PFSK-1 (cell line): ENCODE measurements at regions not wholly inside any gene's neighbourhood (a gene's known extent, or its start where the extent isn't known, plus 50 kb on each side); places are given as distances from the start of the nearest gene placed in this dataset.

ENCODE experiments used
- FOXP2 ChIP-seq: optimal IDR thresholded peaks from 2 replicates; pipeline ENCODE3; 2011; ENCODE audit warnings: borderline replicate concordance, control low read depth, inconsistent platforms; ENCODE audit not compliant: insufficient read depth; ENCODE audit errors: extremely low read length, extremely low read depth
- POLR2AphosphoS5 ChIP-seq: IDR thresholded peaks from 2 replicates; pipeline ENCODE4 v1.6.1; 2012; ENCODE audit warnings: low read depth, mild to moderate bottlenecking, control low read depth, low read length, moderate library complexity
- SIN3A ChIP-seq: IDR thresholded peaks from 2 replicates; pipeline ENCODE4 v1.6.1; 2012; ENCODE audit warnings: mild to moderate bottlenecking, low read length, moderate library complexity, borderline replicate concordance; ENCODE audit not compliant: insufficient read depth
- TAF1 ChIP-seq: IDR thresholded peaks from 2 replicates; pipeline ENCODE4 v1.6.1; 2012; ENCODE audit warnings: low read length, control low read depth, borderline replicate concordance; ENCODE audit not compliant: insufficient read depth
- TF ChIP-seq, protein P1 (sequence below), 2 experiments: IDR thresholded peaks; 2 replicates each; pipeline versions ENCODE4 v1.6.1 to v1.8.0; 2011 to 2012; ENCODE audit warnings: low read depth in 2 of 2, low read length in 2 of 2, control low read depth in 1 of 2, inconsistent platforms in 1 of 2, mild to moderate bottlenecking in 1 of 2, moderate library complexity in 1 of 2; ENCODE audit not compliant: insufficient read depth in 1 of 2

DNA sequence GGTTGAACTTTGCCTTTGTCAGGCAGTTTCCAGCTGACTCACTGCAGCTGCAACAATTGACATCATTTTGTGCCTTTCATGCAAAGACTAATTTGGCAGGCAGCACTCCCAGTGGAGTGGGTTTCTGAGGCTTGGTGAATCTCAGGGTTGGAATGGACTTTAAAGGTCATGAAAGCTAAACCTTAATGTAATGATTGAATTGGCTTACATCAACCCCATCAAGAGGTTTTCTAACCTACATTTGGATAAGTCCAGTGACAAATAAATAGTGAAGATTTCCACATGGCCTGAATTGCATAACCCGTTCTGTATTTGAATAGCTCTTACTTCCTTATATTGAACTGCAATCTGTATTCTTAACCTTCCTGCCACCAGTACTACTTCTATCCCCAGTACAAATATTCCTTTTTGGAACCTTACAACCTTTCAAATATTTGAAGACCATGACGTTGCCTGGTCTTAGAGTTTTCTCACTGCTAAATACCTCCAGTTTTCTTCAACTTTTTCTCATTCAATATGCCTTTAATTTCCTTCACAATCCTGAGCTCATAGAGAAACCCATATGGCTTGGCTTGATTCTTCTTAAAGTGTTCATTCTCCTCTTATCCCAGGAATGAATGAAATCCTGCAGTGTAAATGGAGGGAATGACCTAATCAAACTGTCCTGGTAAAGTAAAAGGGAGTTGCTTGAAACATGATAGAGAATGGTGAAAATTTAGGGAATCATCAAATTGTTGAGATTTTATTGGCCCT, 168.1 kb upstream of the NOVA1 start:
- TF ChIP-seq POLR2AphosphoS5 (no peak), FOXP2 (no peak)
- TF ChIP-seq, protein P1, sequence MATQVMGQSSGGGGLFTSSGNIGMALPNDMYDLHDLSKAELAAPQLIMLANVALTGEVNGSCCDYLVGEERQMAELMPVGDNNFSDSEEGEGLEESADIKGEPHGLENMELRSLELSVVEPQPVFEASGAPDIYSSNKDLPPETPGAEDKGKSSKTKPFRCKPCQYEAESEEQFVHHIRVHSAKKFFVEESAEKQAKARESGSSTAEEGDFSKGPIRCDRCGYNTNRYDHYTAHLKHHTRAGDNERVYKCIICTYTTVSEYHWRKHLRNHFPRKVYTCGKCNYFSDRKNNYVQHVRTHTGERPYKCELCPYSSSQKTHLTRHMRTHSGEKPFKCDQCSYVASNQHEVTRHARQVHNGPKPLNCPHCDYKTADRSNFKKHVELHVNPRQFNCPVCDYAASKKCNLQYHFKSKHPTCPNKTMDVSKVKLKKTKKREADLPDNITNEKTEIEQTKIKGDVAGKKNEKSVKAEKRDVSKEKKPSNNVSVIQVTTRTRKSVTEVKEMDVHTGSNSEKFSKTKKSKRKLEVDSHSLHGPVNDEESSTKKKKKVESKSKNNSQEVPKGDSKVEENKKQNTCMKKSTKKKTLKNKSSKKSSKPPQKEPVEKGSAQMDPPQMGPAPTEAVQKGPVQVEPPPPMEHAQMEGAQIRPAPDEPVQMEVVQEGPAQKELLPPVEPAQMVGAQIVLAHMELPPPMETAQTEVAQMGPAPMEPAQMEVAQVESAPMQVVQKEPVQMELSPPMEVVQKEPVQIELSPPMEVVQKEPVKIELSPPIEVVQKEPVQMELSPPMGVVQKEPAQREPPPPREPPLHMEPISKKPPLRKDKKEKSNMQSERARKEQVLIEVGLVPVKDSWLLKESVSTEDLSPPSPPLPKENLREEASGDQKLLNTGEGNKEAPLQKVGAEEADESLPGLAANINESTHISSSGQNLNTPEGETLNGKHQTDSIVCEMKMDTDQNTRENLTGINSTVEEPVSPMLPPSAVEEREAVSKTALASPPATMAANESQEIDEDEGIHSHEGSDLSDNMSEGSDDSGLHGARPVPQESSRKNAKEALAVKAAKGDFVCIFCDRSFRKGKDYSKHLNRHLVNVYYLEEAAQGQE (IDR thresholded peaks at IDR 0.05; ENCODE audit: insufficient read depth in 1 of 2, low read depth in 2 of 2, low read length in 2 of 2): no peak

DNA sequence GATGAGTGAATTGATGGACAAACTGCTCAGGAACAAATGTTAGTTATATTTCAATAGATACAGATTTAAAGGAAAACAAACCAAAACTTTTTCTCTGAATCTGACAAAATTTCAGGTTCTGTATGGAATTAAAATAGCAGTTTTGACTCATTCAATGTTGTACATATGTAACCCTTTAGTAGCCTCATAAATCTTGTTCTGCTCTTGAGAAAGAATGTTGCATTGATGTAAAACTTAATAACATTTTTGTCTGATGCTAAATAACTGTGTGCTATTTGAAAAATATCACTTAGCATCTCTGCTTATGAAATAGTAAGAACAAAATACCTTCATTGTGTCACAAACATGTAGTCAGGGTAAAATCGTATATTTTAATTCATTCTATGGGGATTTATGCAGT, 168.9 kb upstream of the NOVA1 start:
- no peak for TF ChIP-seq TAF1
- TF ChIP-seq FOXP2: no peak
- TF ChIP-seq, protein P1 (IDR thresholded peaks at IDR 0.05; ENCODE audit: insufficient read depth in 1 of 2, low read depth in 2 of 2, low read length in 2 of 2): no peak
- no peak for TF ChIP-seq POLR2AphosphoS5
- TF ChIP-seq SIN3A: no peak

DNA sequence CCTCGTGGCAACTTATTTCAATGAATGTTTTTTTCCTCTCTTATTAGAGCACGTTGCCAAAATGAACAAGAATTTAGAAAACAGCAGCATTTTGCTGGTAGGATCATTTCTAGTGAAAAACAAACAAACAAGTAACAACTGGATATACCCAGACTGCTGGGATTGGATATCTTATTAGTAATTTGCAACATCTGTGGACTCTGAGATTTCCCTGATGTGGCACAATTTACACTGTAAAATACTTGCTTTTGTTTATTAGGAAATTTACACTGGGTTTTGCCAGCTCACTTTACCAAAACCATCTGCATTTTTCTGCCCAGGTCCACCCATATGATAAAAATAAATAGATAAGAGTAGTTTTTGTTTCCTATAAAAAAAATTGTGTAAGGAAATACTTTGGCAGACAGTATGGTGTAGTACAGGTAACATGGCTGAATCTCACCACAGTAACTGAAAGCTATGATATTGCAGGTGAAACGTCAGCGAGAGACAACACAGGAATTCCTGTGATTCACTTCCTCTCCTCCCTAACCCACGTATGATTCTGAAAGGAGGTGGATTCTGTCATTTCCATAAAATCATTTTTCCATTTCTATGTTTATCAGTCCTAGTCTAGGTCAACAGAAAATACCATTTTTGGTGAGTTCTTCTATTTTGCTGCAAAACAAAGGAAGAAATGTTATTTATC, 176.2 kb upstream of the NOVA1 start:
- TF ChIP-seq SIN3A: no peak

DNA sequence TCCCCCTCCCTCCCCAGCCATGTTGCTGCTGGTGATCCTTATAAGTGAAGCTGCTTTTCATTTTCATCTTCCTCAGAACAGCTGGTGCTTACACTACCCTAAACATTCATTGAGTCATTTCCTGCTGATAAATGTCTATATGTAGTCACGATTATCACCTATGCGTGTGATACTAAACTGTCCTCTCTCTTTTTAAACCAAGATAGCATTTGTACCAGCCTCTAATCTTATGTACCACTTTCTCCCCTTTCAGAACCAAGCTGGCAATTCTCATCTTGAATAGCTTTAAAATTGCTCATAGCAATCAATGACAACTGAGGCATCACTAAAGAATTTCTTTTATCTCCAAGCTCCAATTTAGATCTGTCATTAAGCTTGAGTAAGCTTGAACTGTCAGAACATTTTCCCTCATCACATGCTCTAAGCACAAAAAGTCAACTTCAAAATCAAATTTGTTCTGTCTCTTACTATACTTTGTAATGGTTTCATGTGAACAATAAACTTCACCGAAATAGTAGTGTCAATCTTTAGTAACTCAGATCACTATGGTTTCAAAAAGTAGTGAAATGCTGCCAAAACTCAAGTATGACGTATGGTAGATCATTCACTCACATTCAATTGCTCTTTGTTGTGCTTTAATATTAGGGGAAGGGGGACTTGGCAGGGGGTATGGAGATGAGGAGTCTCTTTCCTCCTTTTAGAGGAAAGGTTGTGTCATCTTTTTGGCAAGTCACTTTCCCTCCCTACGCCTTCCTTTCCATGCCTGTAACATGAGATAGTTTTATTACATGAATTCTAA, 178.1 kb upstream of the NOVA1 start:
- no peak for TF ChIP-seq SIN3A
- TF ChIP-seq POLR2AphosphoS5: no peak
- TF ChIP-seq, protein P1 (IDR thresholded peaks at IDR 0.05; ENCODE audit: insufficient read depth in 1 of 2, low read depth in 2 of 2, low read length in 2 of 2): no peak
- TF ChIP-seq FOXP2: no peak
- no peak for TF ChIP-seq TAF1

DNA sequence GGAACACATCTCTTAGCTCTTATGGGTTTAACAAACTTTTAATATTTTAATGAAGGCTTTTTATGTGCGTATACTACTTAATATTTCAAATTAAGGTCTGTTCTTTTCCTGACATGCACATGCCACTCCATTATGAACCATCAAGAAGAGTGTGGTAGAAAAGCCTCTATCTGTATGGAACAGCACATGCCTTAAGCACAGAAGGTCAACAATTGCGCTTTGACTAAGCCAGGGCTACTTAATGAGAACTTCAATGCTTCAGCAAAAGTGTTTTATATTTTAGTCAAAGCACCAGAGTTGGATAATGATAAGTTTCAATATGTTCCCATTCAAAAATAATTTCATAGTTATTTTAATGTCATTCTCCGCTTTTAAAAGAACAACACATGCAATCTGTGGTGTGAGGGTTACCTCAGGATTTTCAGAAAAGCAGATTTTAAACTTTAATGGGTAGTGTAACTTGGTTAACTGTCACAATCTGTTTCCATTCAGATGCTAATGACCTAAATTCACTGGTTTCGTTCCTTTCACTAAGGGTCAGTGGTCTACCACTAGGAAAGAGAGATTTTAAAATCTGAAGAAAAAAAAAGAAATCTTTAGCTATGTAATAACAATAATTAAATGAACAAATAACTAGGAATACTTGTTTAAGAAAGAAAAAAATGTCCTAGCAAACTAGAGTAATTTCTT, 193.4 kb upstream of the NOVA1 start:
- TF ChIP-seq FOXP2: no peak
- no peak for TF ChIP-seq TAF1
- TF ChIP-seq SIN3A: no peak
- TF ChIP-seq POLR2AphosphoS5: no peak
- TF ChIP-seq, protein P1 (IDR thresholded peaks at IDR 0.05; ENCODE audit: insufficient read depth in 1 of 2, low read depth in 2 of 2, low read length in 2 of 2): no peak
